HCT116 (cell line): ENCODE measurements at regions not wholly inside any gene's neighbourhood (a gene's known extent, or its start where the extent isn't known, plus 50 kb on each side); places are given as distances from the start of the nearest gene placed in this dataset.

Source experiments
- ATAC-seq: fragments of 200-7000 bp; cut with Tn5 transposase; 2 replicates; pipeline ENCODE4 v1.9.1; 2020; ENCODE audit warnings: mild to moderate bottlenecking, moderate library complexity
- BruUV-seq: library from RNA; stranded (reverse); fragments of 400-500 nt; replicated peaks from 2 replicates; lab custom pipeline; 2021; lab: Mats Ljungman, UMichigan
- CTCF ChIA-PET: fragments of 300-600 bp; sonication (Branson Sonifier 250); formaldehyde crosslinking; loops from one replicate; lab custom pipeline; 2021; ENCODE audit warnings: antibody characterized with exemption; lab: Charles Lee
- POLR2A ChIA-PET: fragments of 300-600, 350-600 bp; sonication (Branson Sonifier 250); formaldehyde crosslinking; loops from one replicate; lab custom pipeline; 2021; ENCODE audit warnings: antibody characterized with exemption; lab: Charles Lee
- RAD21 ChIA-PET, 2 experiments: fragments of 300-600 bp; sonication (Branson Sonifier 250); formaldehyde crosslinking; loops; one replicate each; lab custom pipeline; 2023; ENCODE audit warnings: low total read pairs in 2 of 2; ENCODE audit not compliant: uncharacterized antibody in 2 of 2, unreplicated experiment in 2 of 2, low non-redundant PET in 1 of 2; lab: Charles Lee
- DNase-seq: peaks from one replicate; pipeline ENCODE4 v3.0.0-alpha.2; 2010; ENCODE audit warnings: low read depth, low spot score
- H2AFZ ChIP-seq: fragments of 200-600 bp; shearing (Covaris generic), sonication (generic); 2 replicates; pipeline ENCODE4 v1.6.1; 2017; ENCODE audit warnings: low read depth, mixed run types, mixed read lengths, antibody characterized with exemption, low read length; ENCODE audit not compliant: poor library complexity, severe bottlenecking
- H3K27ac ChIP-seq: 2 replicates; pipeline ENCODE4 v1.5.1; 2012; ENCODE audit warnings: low read depth, low read length
- H3K27me3 ChIP-seq: fragments of 200-600 bp; sonication (generic); 2 replicates; pipeline ENCODE4 v1.6.1; 2016; ENCODE audit warnings: mixed run types, low read length, mixed read lengths; ENCODE audit not compliant: insufficient read depth
- H3K36me3 ChIP-seq, 2 experiments: fragments of 200-500 bp in 1 of 2; fragments of 200-600 bp in 1 of 2; sonication (Bioruptor generic) in 1 of 2; sonication (generic) in 1 of 2; 2 replicates each; pipeline versions ENCODE4 v1.5.1 to v1.6.1; 2014 to 2016; ENCODE audit warnings: low read length in 2 of 2, inconsistent platforms in 1 of 2, mixed read lengths in 1 of 2, mixed run types in 1 of 2; ENCODE audit not compliant: insufficient read depth in 2 of 2, control insufficient read depth in 1 of 2
- H3K4me1 ChIP-seq, 2 experiments: fragments of 200-600 bp in 1 of 2; sonication (generic) in 1 of 2; 2 replicates each; pipeline versions ENCODE4 v1.5.1 to v1.6.1; 2012 to 2017; ENCODE audit warnings: low read length in 2 of 2, inconsistent platforms in 1 of 2, mild to moderate bottlenecking in 1 of 2, mixed read lengths in 1 of 2, mixed run types in 1 of 2, moderate library complexity in 1 of 2; ENCODE audit not compliant: insufficient read depth in 2 of 2, control insufficient read depth in 1 of 2
- H3K4me2 ChIP-seq: fragments of 200-600 bp; sonication (generic); 2 replicates; pipeline ENCODE4 v1.6.1; 2017; ENCODE audit warnings: mixed run types, low read length, mixed read lengths
- H3K4me3 ChIP-seq, 2 experiments: fragments of 200-600 bp in 1 of 2; sonication (generic) in 1 of 2; replicated peaks in 1 of 2; 2 replicates each; pipeline ENCODE4 v1.5.1; 2011 to 2016; ENCODE audit warnings: low read length in 2 of 2, control low read depth in 1 of 2, low read depth in 1 of 2, mild to moderate bottlenecking in 1 of 2, mixed read lengths in 1 of 2, mixed run types in 1 of 2
- H3K79me2 ChIP-seq: fragments of 200-600 bp; sonication (generic); 2 replicates; pipeline ENCODE4 v1.6.1; 2017; ENCODE audit warnings: mild to moderate bottlenecking, mixed run types, low read length, moderate library complexity, mixed read lengths; ENCODE audit not compliant: insufficient read depth
- H3K9ac ChIP-seq: fragments of 200-600 bp; sonication (generic); 2 replicates; pipeline ENCODE4 v1.6.1; 2016; ENCODE audit warnings: low read length, mixed read lengths
- H3K9me2 ChIP-seq: fragments of 200-600 bp; sonication (generic), shearing (Covaris generic); 2 replicates; pipeline ENCODE4 v1.6.1; 2017; ENCODE audit warnings: mixed run types, mild to moderate bottlenecking, moderate library complexity; ENCODE audit not compliant: insufficient read depth
- H3K9me3 ChIP-seq, 2 experiments: fragments of 200-500 bp in 1 of 2; fragments of 200-600 bp in 1 of 2; sonication (Bioruptor generic) in 1 of 2; sonication (generic) in 1 of 2; 2 replicates each; pipeline ENCODE4 v1.6.1; 2014 to 2017; ENCODE audit warnings: low read length in 2 of 2, mixed read lengths in 2 of 2, inconsistent platforms in 1 of 2, low read depth in 1 of 2, mild to moderate bottlenecking in 1 of 2, mixed run types in 1 of 2, moderate library complexity in 1 of 2; ENCODE audit not compliant: control insufficient read depth in 1 of 2, insufficient read depth in 1 of 2
- H4K20me1 ChIP-seq: fragments of 200-600 bp; sonication (generic), shearing (Covaris generic); 2 replicates; pipeline ENCODE4 v1.6.1; 2017; ENCODE audit warnings: mixed run types, mild to moderate bottlenecking, moderate library complexity; ENCODE audit not compliant: insufficient read depth
- CBX3 ChIP-seq: IDR thresholded peaks from 2 replicates; pipeline ENCODE4 v1.6.1; 2012; ENCODE audit warnings: low read depth
- CEBPB ChIP-seq: IDR thresholded peaks from 2 replicates; pipeline ENCODE4 v1.6.1; 2012; ENCODE audit warnings: low read depth
- CTCF ChIP-seq, 3 experiments: fragments of 200-600 bp in 1 of 3; sonication (generic) in 1 of 3; IDR thresholded peaks in 2 of 3; conservative IDR thresholded peaks in 1 of 3; 2 replicates each; pipeline ENCODE4 v1.5.1; 2012 to 2017; ENCODE audit warnings: low read depth in 2 of 3, low read length in 2 of 3, antibody characterized with exemption in 1 of 3, borderline replicate concordance in 1 of 3, control low read depth in 1 of 3, mild to moderate bottlenecking in 1 of 3, mixed read lengths in 1 of 3, mixed run types in 1 of 3, moderate library complexity in 1 of 3; ENCODE audit not compliant: insufficient read depth in 1 of 3
- EGR1 ChIP-seq: IDR thresholded peaks from 2 replicates; pipeline ENCODE4 v1.6.1; 2012; ENCODE audit warnings: low read depth
- ELF1 ChIP-seq: IDR thresholded peaks from 2 replicates; pipeline ENCODE4 v1.6.1; 2012; ENCODE audit warnings: low read depth, borderline replicate concordance
- EZH2 ChIP-seq: fragments of 200-600 bp; sonication (generic); IDR thresholded peaks from 2 replicates; pipeline ENCODE4 v1.6.1; 2017; ENCODE audit warnings: antibody characterized with exemption, mixed run types
- FOSL1 ChIP-seq: IDR thresholded peaks from 2 replicates; pipeline ENCODE4 v1.6.1; 2012; ENCODE audit warnings: low read depth
- JUND ChIP-seq: IDR thresholded peaks from 2 replicates; pipeline ENCODE4 v1.6.1; 2012
- MAX ChIP-seq: IDR thresholded peaks from 2 replicates; pipeline ENCODE4 v1.6.1; 2012
- POLR2A ChIP-seq: IDR thresholded peaks from 2 replicates; pipeline ENCODE4 v1.7.0; 2011; ENCODE audit warnings: borderline replicate concordance; ENCODE audit not compliant: insufficient read depth, insufficient read length; ENCODE audit errors: extremely low read depth
- RAD21 ChIP-seq: IDR thresholded peaks from 2 replicates; pipeline ENCODE4 v1.6.1; 2012; ENCODE audit warnings: low read depth, mild to moderate bottlenecking
- SIN3A ChIP-seq: IDR thresholded peaks from 2 replicates; pipeline ENCODE4 v1.6.1; 2012; ENCODE audit warnings: low read depth
- SP1 ChIP-seq: IDR thresholded peaks from 2 replicates; pipeline ENCODE4 v1.6.1; 2012; ENCODE audit warnings: low read depth
- SRF ChIP-seq: IDR thresholded peaks from 2 replicates; pipeline ENCODE4 v1.6.1; 2012; ENCODE audit warnings: low read depth
- TCF7L2 ChIP-seq: IDR thresholded peaks from 2 replicates; pipeline ENCODE4 v1.7.0; 2011; ENCODE audit warnings: borderline replicate concordance, inconsistent platforms; ENCODE audit not compliant: insufficient read depth, insufficient read length; ENCODE audit errors: extremely low read depth
- ZBTB33 ChIP-seq: IDR thresholded peaks from 2 replicates; pipeline ENCODE4 v1.6.1; 2011; ENCODE audit warnings: mild to moderate bottlenecking, low read length, moderate library complexity; ENCODE audit not compliant: insufficient replicate concordance; ENCODE audit errors: extremely low read depth
- ZFX ChIP-seq: fragments of 450-650 bp; IDR thresholded peaks from 2 replicates; pipeline ENCODE4 v1.6.1; 2017
- ZNF274 ChIP-seq: fragments of 200-500 bp; sonication (Bioruptor generic); IDR thresholded peaks from 2 replicates; pipeline ENCODE4 v1.6.1; 2014; ENCODE audit warnings: mild to moderate bottlenecking, low read depth, low read length, inconsistent platforms
- intact Hi-C: fragments of 100-400 bp; cut with micrococcal nuclease; formaldehyde crosslinking; loops from 2 replicates; pipeline ENCODE4 v1.10.0; 2022

- POLR2A ChIA-PET = no interaction called here
- CTCF ChIA-PET = no interaction called here
- no TSS peak for BruUV-seq
- Histone ChIP-seq H3K4me1 (no peaks in the 10 kb centered on the region), H3K9me2 (no peaks in the 10 kb centered on the region), H3K4me3 (no peak overlapping the region), H3K27me3 (no peaks in the 10 kb centered on the region), H3K27ac (no peak overlapping the region), H3K4me2 (no peak overlapping the region), H4K20me1 (no peaks in the 10 kb centered on the region), H2AFZ (no peak overlapping the region), H3K36me3 (no peaks in the 10 kb centered on the region), H3K79me2 (no peaks in the 10 kb centered on the region), H3K9me3 (peaks cover under 1 to 3% of the 10 kb centered on the region in 2 experiments; a peak in 2 of 4 replicates), H3K9ac (no peak overlapping the region)
- ATAC-seq = no peak
- RAD21 ChIA-PET = no interaction called here
- no peak for TF ChIP-seq CBX3
- TF ChIP-seq MAX = no peak
- TF ChIP-seq POLR2A = no peak
- no peak for TF ChIP-seq ELF1
- TF ChIP-seq TCF7L2 = no peak
- TF ChIP-seq EGR1 = no peak
- no peak for TF ChIP-seq EZH2
- no peak for TF ChIP-seq ZBTB33
- TF ChIP-seq CEBPB = no peak
- no peak for TF ChIP-seq CTCF (IDR thresholded peaks at IDR 0.05 in 2 of 3, conservative IDR thresholded peaks at IDR 0.05 in 1 of 3; ENCODE audit: borderline replicate concordance in 1 of 3, insufficient read depth in 1 of 3, low read depth in 2 of 3, low read length in 2 of 3)
- TF ChIP-seq ZFX = no peak
- no peak for TF ChIP-seq SP1
- no peak for TF ChIP-seq JUND
- TF ChIP-seq RAD21 = no peak
- TF ChIP-seq SRF = no peak
- TF ChIP-seq SIN3A = no peak
- TF ChIP-seq ZNF274 = no peak
- no peak for TF ChIP-seq FOSL1
- DNase-seq = no peak
- intact Hi-C loops = no loop called here
Measured at GRCh38 chr1:238950017-238950416, 436.4 kb upstream of the CHRM3 start.
